Panc1 (cell line): ENCODE measurements at regions not wholly inside any gene's neighbourhood (a gene's known extent, or its start where the extent isn't known, plus 50 kb on each side); places are given as distances from the start of the nearest gene placed in this dataset.

Experiments
- ATAC-seq: fragments of 200-7000 bp; cut with Tn5 transposase; 2 replicates; pipeline ENCODE4 v1.9.1; 2020; ENCODE audit warnings: mild to moderate bottlenecking, moderate library complexity
- BruUV-seq: library from RNA; stranded (reverse); fragments of 400-500 nt; replicated peaks from 2 replicates; lab custom pipeline; 2021; lab: Mats Ljungman, UMichigan
- CTCF ChIA-PET: fragments of 300-600 bp; sonication (Branson Sonifier 250); formaldehyde crosslinking; loops from one replicate; lab custom pipeline; 2022; ENCODE audit warnings: antibody characterized with exemption; lab: Charles Lee
- POLR2A ChIA-PET: fragments of 300-600 bp; sonication (Branson Sonifier 250); formaldehyde crosslinking; loops from one replicate; lab custom pipeline; 2022; ENCODE audit warnings: antibody characterized with exemption; lab: Charles Lee
- DNase-seq: peaks from one replicate; pipeline ENCODE4 v3.0.0-alpha.2; 2010; ENCODE audit warnings: low read depth, low spot score
- H3K27ac ChIP-seq: 2 replicates; pipeline ENCODE4 v1.5.1; 2011; ENCODE audit warnings: mild to moderate bottlenecking, low read length, inconsistent platforms
- H3K27me3 ChIP-seq: fragments of 200-500 bp; sonication (Bioruptor generic); 2 replicates; pipeline ENCODE4 v1.6.0; 2014; ENCODE audit warnings: low read length, inconsistent platforms; ENCODE audit not compliant: control insufficient read depth, insufficient read depth
- H3K36me3 ChIP-seq: fragments of 200-500 bp; sonication (Bioruptor generic); 2 replicates; pipeline ENCODE4 v1.5.1; 2014; ENCODE audit warnings: inconsistent platforms, mild to moderate bottlenecking, low read length, moderate library complexity; ENCODE audit not compliant: control insufficient read depth, insufficient read depth
- H3K4me1 ChIP-seq: 2 replicates; pipeline ENCODE4 v1.5.1; 2011; ENCODE audit warnings: inconsistent platforms, mild to moderate bottlenecking, low read length, moderate library complexity; ENCODE audit not compliant: control insufficient read depth, insufficient read depth
- H3K4me3 ChIP-seq, 2 experiments: 2 replicates each; pipeline ENCODE4 v1.5.1; 2011 to 2012; ENCODE audit warnings: low read depth in 2 of 2, low read length in 2 of 2, mild to moderate bottlenecking in 2 of 2, inconsistent platforms in 1 of 2, moderate library complexity in 1 of 2
- H3K9me3 ChIP-seq: fragments of 200-500 bp; sonication (Bioruptor generic); 2 replicates; pipeline ENCODE4 v1.5.1; 2014; ENCODE audit warnings: low read depth, mild to moderate bottlenecking, inconsistent platforms, low read length, moderate library complexity; ENCODE audit not compliant: control insufficient read depth, insufficient read depth
- CTCF ChIP-seq: fragments of 450-650 bp; IDR thresholded peaks from 2 replicates; pipeline ENCODE4 v1.5.1; 2017; ENCODE audit warnings: mild to moderate bottlenecking
- POLR2AphosphoS5 ChIP-seq: IDR thresholded peaks from 2 replicates; pipeline ENCODE4 v1.6.1; 2012; ENCODE audit warnings: mild to moderate bottlenecking, low read depth, low read length, moderate library complexity
- REST ChIP-seq, 2 experiments: IDR thresholded peaks; 2 replicates each; pipeline ENCODE4 v1.6.1; 2011 to 2012; ENCODE audit warnings: low read depth in 2 of 2, control low read depth in 1 of 2, low read length in 1 of 2, mild to moderate bottlenecking in 1 of 2, moderate library complexity in 1 of 2; ENCODE audit not compliant: insufficient read depth in 1 of 2
- SIN3A ChIP-seq: IDR thresholded peaks from 2 replicates; pipeline ENCODE4 v1.6.1; 2012; ENCODE audit warnings: low read depth, mild to moderate bottlenecking, low read length, moderate library complexity, borderline replicate concordance; ENCODE audit not compliant: insufficient read depth
- TCF7L2 ChIP-seq: IDR thresholded peaks from 2 replicates; pipeline ENCODE4 v1.6.1; 2011; ENCODE audit warnings: mild to moderate bottlenecking, low read depth, low read length, inconsistent platforms
- in situ Hi-C: cut with HindIII; loops from 2 replicates; pipeline ENCODE4 v1.10.0; 2016; ENCODE audit warnings: low sequenced_read_pairs, low pct_unique_long_range_greater_than_20kb
- intact Hi-C: fragments of 100-400 bp; cut with micrococcal nuclease; formaldehyde crosslinking; loops from one replicate; pipeline ENCODE4 v1.10.0; 2022; ENCODE audit not compliant: unreplicated experiment

- no peaks in the 10 kb centered on the region for H3K27me3 ChIP-seq
- DNase-seq = no peak
- ChIA-PET CTCF (no interaction called here), POLR2A (no interaction called here)
- no TSS peak for BruUV-seq
- H3K9me3 ChIP-seq = peaks cover 4% of the 10 kb centered on the region; the same call in 1 of the 2 replicates
- TF ChIP-seq CTCF (no peak), SIN3A (no peak), TCF7L2 (no peak), REST (IDR thresholded peaks at IDR 0.05; ENCODE audit: insufficient read depth in 1 of 2, low read depth in 2 of 2, low read length in 1 of 2) (no peak), POLR2AphosphoS5 (no peak)
- H3K27ac ChIP-seq = no peak overlapping the region
- H3K4me1 ChIP-seq = no peaks in the 10 kb centered on the region
- no peaks in the 10 kb centered on the region for H3K36me3 ChIP-seq
- no peak for ATAC-seq
- H3K4me3 ChIP-seq = no peak overlapping the region
- intact Hi-C loops = no loop called here
- in situ Hi-C loops = no loop called here
Observed at GRCh38 chr14:62599616-62600385, 445.5 kb downstream of the KCNH5 start.

- in situ Hi-C loops = no loop called here
- POLR2A ChIA-PET = no interaction called here
Observed at GRCh38 chr14:62602712-62603111, 442.5 kb downstream of the KCNH5 start.

More at GRCh38 chr14:62602712-62603111, 442.5 kb downstream of the KCNH5 start:
- no TSS peak for BruUV-seq
- intact Hi-C loops = no loop called here
- TF ChIP-seq TCF7L2 (no peak), POLR2AphosphoS5 (no peak), CTCF (no peak), SIN3A (no peak), REST (IDR thresholded peaks at IDR 0.05; ENCODE audit: insufficient read depth in 1 of 2, low read depth in 2 of 2, low read length in 1 of 2) (no peak)
- H3K9me3 ChIP-seq = no peaks in the 10 kb centered on the region
- H3K27me3 ChIP-seq = no peaks in the 10 kb centered on the region
- DNase-seq (no peak), ATAC-seq (no peak)
- CTCF ChIA-PET = no interaction called here
- H3K4me1 ChIP-seq = no peaks in the 10 kb centered on the region
- no peak overlapping the region for H3K4me3 ChIP-seq
- H3K27ac ChIP-seq = no peak overlapping the region
- no peaks in the 10 kb centered on the region for H3K36me3 ChIP-seq
